ENCODE measurements at regions not wholly inside any gene's neighbourhood (a gene's known extent, or its start where the extent isn't known, plus 50 kb on each side); places are given as distances from the start of the nearest gene placed in this dataset.

DNA sequence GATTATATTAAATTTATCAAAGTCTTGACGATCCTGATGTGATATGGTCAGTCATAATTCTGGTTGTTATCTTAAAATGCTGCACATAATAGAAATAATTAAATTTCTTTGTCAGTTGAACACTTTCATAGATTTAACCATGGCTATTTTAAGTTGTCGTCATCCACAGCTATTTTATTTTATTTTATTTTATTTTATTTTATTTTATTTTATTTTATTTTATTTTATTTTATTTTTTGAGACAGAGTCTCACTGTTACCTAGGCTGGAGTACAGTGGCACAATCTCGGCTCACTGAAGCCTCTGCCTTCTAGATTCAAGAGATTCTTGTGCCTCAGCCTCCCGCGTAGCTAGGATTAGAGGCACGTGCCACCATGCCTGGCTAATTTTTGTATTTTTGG, 90.5 kb upstream of the KCNK12 start:
- ChIA-PET CTCF (no interaction called here), POLR2A (no interaction called here)
- Mint-ChIP-seq H3K9me3 (no peaks in the 10 kb centered on the region), H3K27ac (no peak overlapping the region), H3K27me3 (no peaks in the 10 kb centered on the region), H3K4me1 (no peaks in the 10 kb centered on the region), H3K36me3 (no peaks in the 10 kb centered on the region), H3K4me3 (no peak overlapping the region)
- no peak overlapping the region for H3K4me3 ChIP-seq (ENCODE audit: control insufficient read depth in 1 of 2, extremely low read depth in 1 of 2, low read length in 1 of 2)
- no CpG with 5 or more reads among the region's 6 CpGs for WGBS (ENCODE audit: insufficient coverage)
- no peak overlapping the region for H3K27ac ChIP-seq (ENCODE audit: low read length)
- DNase-seq, result no peak
- no peaks in the 10 kb centered on the region for H3K9me3 ChIP-seq
- no peaks in the 10 kb centered on the region for H3K4me1 ChIP-seq (ENCODE audit: control insufficient read depth in 1 of 2, extremely low read depth in 1 of 2, insufficient read depth in 2 of 2, low read length in 2 of 2)
- ATAC-seq (replicated peaks in 1 of 4), result no peak
- no peaks in the 10 kb centered on the region for H3K27me3 ChIP-seq (replicated peaks in 1 of 2; ENCODE audit: control insufficient read depth in 2 of 2, extremely low read depth in 1 of 2, insufficient read depth in 2 of 2, low read length in 1 of 2)
- H3K36me3 ChIP-seq (ENCODE audit: control insufficient read depth in 2 of 2, extremely low read depth in 1 of 2, insufficient read depth in 1 of 2, low read length in 1 of 2), result no peaks in the 10 kb centered on the region

DNA sequence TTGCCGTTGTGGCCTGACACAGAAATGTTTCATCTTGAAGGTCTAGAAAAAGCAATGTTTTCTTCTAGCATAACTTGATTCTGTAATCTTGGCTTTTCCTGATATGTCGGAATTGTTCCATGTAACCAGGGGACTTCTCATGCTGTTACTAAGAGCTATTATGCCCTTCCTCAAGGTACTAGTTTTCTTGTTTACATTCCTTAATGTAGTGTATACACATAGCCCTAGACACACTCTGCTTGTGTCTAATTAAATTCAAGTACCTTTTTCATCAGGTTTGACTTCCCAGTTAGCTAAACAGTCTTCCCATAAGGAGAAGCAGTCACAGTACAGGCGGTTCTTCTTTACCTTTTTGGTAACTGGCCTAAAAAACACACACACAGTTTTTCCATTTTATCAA, 89.4 kb upstream of the KCNK12 start:
- DNase-seq (no peak), ATAC-seq (replicated peaks in 1 of 4) (no peak)
- no peak overlapping the region for H3K27ac ChIP-seq (ENCODE audit: low read length)
- CTCF ChIA-PET, result no interaction called here
- no peaks in the 10 kb centered on the region for H3K4me1 ChIP-seq (ENCODE audit: control insufficient read depth in 1 of 2, extremely low read depth in 1 of 2, insufficient read depth in 2 of 2, low read length in 2 of 2)
- no peak overlapping the region for H3K4me3 ChIP-seq (ENCODE audit: control insufficient read depth in 1 of 2, extremely low read depth in 1 of 2, low read length in 1 of 2)
- WGBS (ENCODE audit: insufficient coverage), result 80% methylated on average over 1 of the region's 3 CpGs
- Mint-ChIP-seq H3K27ac (no peak overlapping the region), H3K36me3 (no peaks in the 10 kb centered on the region), H3K4me3 (no peak overlapping the region), H3K4me1 (no peaks in the 10 kb centered on the region), H3K9me3 (no peaks in the 10 kb centered on the region), H3K27me3 (no peaks in the 10 kb centered on the region)
- POLR2A ChIA-PET, result no interaction called here
- no peaks in the 10 kb centered on the region for H3K9me3 ChIP-seq
- H3K27me3 ChIP-seq (replicated peaks in 1 of 2; ENCODE audit: control insufficient read depth in 2 of 2, extremely low read depth in 1 of 2, insufficient read depth in 2 of 2, low read length in 1 of 2), result no peaks in the 10 kb centered on the region
- no peaks in the 10 kb centered on the region for H3K36me3 ChIP-seq (ENCODE audit: control insufficient read depth in 2 of 2, extremely low read depth in 1 of 2, insufficient read depth in 1 of 2, low read length in 1 of 2)

DNA sequence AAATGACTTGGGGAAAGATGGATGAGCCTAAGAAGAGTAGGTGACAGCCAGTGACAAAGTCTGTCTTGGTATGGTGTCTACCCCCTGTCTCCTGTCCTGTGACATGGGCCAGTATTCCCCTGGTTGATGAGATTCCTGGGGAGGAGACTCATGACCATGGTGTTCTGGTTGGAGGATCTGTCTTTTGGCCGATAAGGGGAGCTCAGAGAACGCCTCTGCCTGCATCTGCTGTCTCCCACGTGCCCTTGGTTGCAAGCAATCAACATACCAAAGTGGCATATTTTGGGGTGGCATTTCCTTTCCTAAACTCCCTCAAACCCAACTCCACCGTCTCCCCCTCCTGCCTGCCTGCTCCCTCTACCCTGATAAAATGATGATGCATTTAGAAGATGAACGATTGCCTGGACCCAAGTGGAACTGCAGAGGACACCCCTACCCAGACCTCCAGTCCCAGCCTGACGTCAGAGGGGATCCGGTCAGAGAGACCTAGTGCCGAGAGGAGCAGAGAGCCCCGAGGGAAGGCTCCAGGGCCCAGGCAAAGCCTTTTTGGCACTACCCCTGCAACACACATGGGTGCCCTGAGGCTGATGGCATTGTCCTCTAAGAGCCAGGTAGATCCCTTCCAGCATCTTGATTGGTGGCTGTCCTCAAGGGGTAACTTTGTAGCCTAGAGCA, 88.0 kb upstream of the KCNK12 start:
- no peaks in the 10 kb centered on the region for H3K4me1 Mint-ChIP-seq
- Histone ChIP-seq H3K4me3 (ENCODE audit: control insufficient read depth in 1 of 2, extremely low read depth in 1 of 2, low read length in 1 of 2) (no peak overlapping the region), H3K4me1 (ENCODE audit: control insufficient read depth in 1 of 2, extremely low read depth in 1 of 2, insufficient read depth in 2 of 2, low read length in 2 of 2) (no peaks in the 10 kb centered on the region), H3K36me3 (ENCODE audit: control insufficient read depth in 2 of 2, extremely low read depth in 1 of 2, insufficient read depth in 1 of 2, low read length in 1 of 2) (no peaks in the 10 kb centered on the region), H3K27me3 (replicated peaks in 1 of 2; ENCODE audit: control insufficient read depth in 2 of 2, extremely low read depth in 1 of 2, insufficient read depth in 2 of 2, low read length in 1 of 2) (no peaks in the 10 kb centered on the region), H3K27ac (ENCODE audit: low read length) (no peak overlapping the region), H3K9me3 (no peaks in the 10 kb centered on the region)
- H3K27ac Mint-ChIP-seq, result no peak overlapping the region
- no peak overlapping the region for H3K4me3 Mint-ChIP-seq
- ATAC-seq (replicated peaks in 1 of 4), result no peak
- 74% methylated on average over 5 of the region's 9 CpGs for WGBS (ENCODE audit: insufficient coverage)
- H3K27me3 Mint-ChIP-seq, result no peaks in the 10 kb centered on the region
- no peaks in the 10 kb centered on the region for H3K36me3 Mint-ChIP-seq
- ChIA-PET CTCF (no interaction called here), POLR2A (no interaction called here)
- H3K9me3 Mint-ChIP-seq, result no peaks in the 10 kb centered on the region
- no peak for DNase-seq

DNA sequence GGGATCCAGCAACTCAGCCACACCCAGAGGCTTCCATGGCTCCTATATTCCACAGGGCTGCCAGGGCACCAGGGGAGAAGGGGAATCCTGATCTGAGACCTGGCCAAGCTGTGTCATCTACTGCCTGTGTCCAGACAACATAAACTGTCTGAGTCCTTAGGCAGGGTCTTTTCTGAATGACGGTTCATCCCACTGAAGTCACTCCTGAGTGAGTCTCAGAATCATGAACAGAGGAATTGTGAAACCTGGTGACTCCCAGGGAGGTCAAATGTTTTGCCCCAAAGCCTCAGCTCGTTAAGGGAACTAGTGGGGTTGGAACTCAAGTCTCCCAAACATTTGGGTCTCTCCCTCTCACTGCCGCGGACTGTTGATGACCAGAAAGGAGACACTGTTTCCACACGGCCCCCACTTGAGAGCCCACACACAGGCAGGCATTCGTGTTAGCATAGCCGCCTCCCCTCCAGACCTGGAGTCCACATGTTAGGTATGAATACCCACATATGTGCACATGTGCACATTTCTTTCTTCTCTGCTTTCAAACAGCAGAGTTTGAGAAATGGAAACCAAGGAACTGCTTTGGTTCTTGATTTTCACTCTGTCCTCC, 87.2 kb upstream of the KCNK12 start:
- H3K9me3 ChIP-seq, result no peaks in the 10 kb centered on the region
- Mint-ChIP-seq H3K27me3 (no peaks in the 10 kb centered on the region), H3K4me1 (no peaks in the 10 kb centered on the region), H3K27ac (no peak overlapping the region), H3K36me3 (no peaks in the 10 kb centered on the region), H3K9me3 (no peaks in the 10 kb centered on the region), H3K4me3 (no peak overlapping the region)
- no peaks in the 10 kb centered on the region for H3K36me3 ChIP-seq (ENCODE audit: control insufficient read depth in 2 of 2, extremely low read depth in 1 of 2, insufficient read depth in 1 of 2, low read length in 1 of 2)
- ChIA-PET POLR2A (no interaction called here), CTCF (no interaction called here)
- ATAC-seq (replicated peaks in 1 of 4), result no peak
- H3K27me3 ChIP-seq (replicated peaks in 1 of 2; ENCODE audit: control insufficient read depth in 2 of 2, extremely low read depth in 1 of 2, insufficient read depth in 2 of 2, low read length in 1 of 2), result no peaks in the 10 kb centered on the region
- no peak for DNase-seq
- 84% methylated on average over 5 of the region's 7 CpGs for WGBS (ENCODE audit: insufficient coverage)
- H3K27ac ChIP-seq (ENCODE audit: low read length), result no peak overlapping the region
- H3K4me3 ChIP-seq (ENCODE audit: control insufficient read depth in 1 of 2, extremely low read depth in 1 of 2, low read length in 1 of 2), result no peak overlapping the region
- H3K4me1 ChIP-seq (ENCODE audit: control insufficient read depth in 1 of 2, extremely low read depth in 1 of 2, insufficient read depth in 2 of 2, low read length in 2 of 2), result no peaks in the 10 kb centered on the region

DNA sequence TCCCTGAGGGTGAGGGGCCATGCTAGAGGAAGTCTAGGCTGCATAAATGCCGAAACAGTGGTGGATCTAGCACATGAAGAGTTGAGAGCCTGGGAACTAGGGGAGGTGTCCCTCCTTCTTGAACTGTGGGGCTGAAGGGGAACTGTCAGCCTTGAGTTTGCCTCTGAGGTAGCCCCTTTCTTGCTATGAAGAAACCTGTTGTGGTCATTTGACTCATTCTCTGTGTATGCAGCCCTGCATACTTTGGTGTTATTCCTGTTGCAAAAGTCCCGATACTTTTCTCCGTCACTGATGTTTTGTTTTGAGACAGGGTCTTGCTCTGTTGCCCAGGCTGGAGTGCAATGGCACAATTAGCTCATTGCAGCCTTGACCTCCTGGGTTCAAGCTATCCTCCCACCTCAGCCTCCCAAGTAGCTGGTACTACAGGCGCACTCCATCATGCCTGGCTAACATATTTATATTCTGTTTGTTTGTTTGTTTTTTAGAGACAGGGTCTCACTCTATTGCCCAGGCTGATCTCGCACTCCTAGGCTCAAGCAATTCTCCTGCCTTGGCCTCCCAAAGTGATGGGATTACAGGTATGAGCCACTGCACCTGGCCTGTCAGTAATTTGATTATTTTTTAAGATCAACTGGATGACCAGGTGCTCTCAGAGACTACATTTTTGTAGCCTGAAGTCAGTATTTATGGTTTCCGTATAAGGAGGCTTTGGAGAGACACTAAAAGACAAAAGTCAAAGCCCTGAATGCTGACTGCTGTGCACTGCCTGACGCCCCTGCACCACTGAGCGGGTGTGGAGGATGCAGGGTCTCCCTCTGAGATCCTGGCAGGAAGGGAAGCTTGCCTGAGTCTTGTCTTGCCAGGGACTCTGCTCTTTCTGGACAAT, 86.2 kb upstream of the KCNK12 start:
- H3K27ac Mint-ChIP-seq, result no peak overlapping the region
- ChIA-PET POLR2A (interaction anchor here in 1 of 2 donors (0.5 kb wide), 1 partner anchor 26 kb away, joined by 10 read pairs; no protein-coding TSS in a partner anchor), CTCF (no interaction called here)
- H3K36me3 Mint-ChIP-seq, result no peaks in the 10 kb centered on the region
- WGBS (ENCODE audit: insufficient coverage), result 74% methylated on average over 6 of the region's 8 CpGs
- no peaks in the 10 kb centered on the region for H3K9me3 Mint-ChIP-seq
- H3K27ac ChIP-seq (ENCODE audit: low read length), result no peak overlapping the region
- H3K4me3 ChIP-seq (ENCODE audit: control insufficient read depth in 1 of 2, extremely low read depth in 1 of 2, low read length in 1 of 2), result no peak overlapping the region
- H3K27me3 ChIP-seq (replicated peaks in 1 of 2; ENCODE audit: control insufficient read depth in 2 of 2, extremely low read depth in 1 of 2, insufficient read depth in 2 of 2, low read length in 1 of 2), result no peaks in the 10 kb centered on the region
- no peaks in the 10 kb centered on the region for H3K36me3 ChIP-seq (ENCODE audit: control insufficient read depth in 2 of 2, extremely low read depth in 1 of 2, insufficient read depth in 1 of 2, low read length in 1 of 2)
- H3K27me3 Mint-ChIP-seq, result peaks cover 0 to 6% of the 10 kb centered on the region in 2 donors
- no peaks in the 10 kb centered on the region for H3K4me1 ChIP-seq (ENCODE audit: control insufficient read depth in 1 of 2, extremely low read depth in 1 of 2, insufficient read depth in 2 of 2, low read length in 2 of 2)
- ATAC-seq (replicated peaks in 1 of 4) (no peak), DNase-seq (no peak)
- no peak overlapping the region for H3K4me3 Mint-ChIP-seq
- no peaks in the 10 kb centered on the region for H3K4me1 Mint-ChIP-seq
- no peaks in the 10 kb centered on the region for H3K9me3 ChIP-seq

DNA sequence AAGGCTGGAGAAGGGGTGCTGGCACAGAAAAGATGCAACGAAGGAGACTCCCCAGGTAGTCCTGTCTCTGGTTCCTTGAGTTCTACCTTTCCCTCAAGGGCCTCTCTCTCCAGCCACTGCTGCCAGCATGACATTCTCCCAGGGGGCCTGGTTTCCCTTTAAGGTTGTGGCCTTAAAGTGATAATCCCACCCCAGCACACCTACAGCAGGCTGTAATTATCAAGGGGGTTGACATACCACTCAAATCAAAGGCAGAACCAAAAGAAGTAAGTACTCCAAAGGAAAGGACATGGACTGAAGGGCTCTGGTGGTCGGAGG, 84.7 kb upstream of the KCNK12 start:
- H3K27me3 Mint-ChIP-seq, result peaks cover 0 to 6% of the 10 kb centered on the region in 2 donors

More for the DNA sequence above, 84.7 kb upstream of the KCNK12 start:
- no peaks in the 10 kb centered on the region for H3K4me1 Mint-ChIP-seq
- Histone ChIP-seq H3K9me3 (no peaks in the 10 kb centered on the region), H3K4me3 (ENCODE audit: control insufficient read depth in 1 of 2, extremely low read depth in 1 of 2, low read length in 1 of 2) (no peak overlapping the region), H3K27me3 (replicated peaks in 1 of 2; ENCODE audit: control insufficient read depth in 2 of 2, extremely low read depth in 1 of 2, insufficient read depth in 2 of 2, low read length in 1 of 2) (no peaks in the 10 kb centered on the region), H3K36me3 (ENCODE audit: control insufficient read depth in 2 of 2, extremely low read depth in 1 of 2, insufficient read depth in 1 of 2, low read length in 1 of 2) (no peaks in the 10 kb centered on the region), H3K27ac (ENCODE audit: low read length) (no peak overlapping the region), H3K4me1 (ENCODE audit: control insufficient read depth in 1 of 2, extremely low read depth in 1 of 2, insufficient read depth in 2 of 2, low read length in 2 of 2) (no peaks in the 10 kb centered on the region)
- no peaks in the 10 kb centered on the region for H3K36me3 Mint-ChIP-seq
- no peak for DNase-seq
- no peak for ATAC-seq (replicated peaks in 1 of 4)
- H3K4me3 Mint-ChIP-seq, result no peak overlapping the region
- ChIA-PET POLR2A (no interaction called here), CTCF (no interaction called here)
- 83% methylated on average over 1 of the region's 2 CpGs for WGBS (ENCODE audit: insufficient coverage)
- H3K27ac Mint-ChIP-seq, result no peak overlapping the region
- no peaks in the 10 kb centered on the region for H3K9me3 Mint-ChIP-seq

Data from T-cell (primary cell).